ENCODE measurements at regions not wholly inside any gene's neighbourhood (a gene's known extent, or its start where the extent isn't known, plus 50 kb on each side); places are given as distances from the start of the nearest gene placed in this dataset.

DNA sequence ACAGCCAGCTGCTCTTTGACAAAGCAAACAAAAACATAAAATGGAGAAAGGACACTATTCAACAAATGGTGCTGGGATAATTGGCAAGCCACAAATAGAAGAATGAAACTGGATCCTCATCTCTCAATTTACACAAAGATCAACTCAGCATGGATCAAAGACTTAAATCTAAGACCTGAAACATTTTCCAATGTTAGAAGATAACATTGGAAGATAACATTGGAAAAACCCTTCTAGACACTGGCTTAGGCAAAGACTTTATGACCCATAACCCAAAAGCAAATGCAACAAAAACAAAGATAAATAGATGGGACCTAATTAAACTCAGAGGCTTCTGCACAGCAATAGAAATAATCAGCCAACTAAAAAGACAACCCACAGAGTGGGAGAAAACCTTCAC is 425.7 kb upstream of the SEMA3D start:
- Histone ChIP-seq H3K9me3 (peaks cover 0 to 4% (median 0%) of the 10 kb centered on the region in 8 donors), H3K4me1 (no peaks in the 10 kb centered on the region), H3K36me3 (no peaks in the 10 kb centered on the region), H3K27ac (no peak overlapping the region), H3K27me3 (replicated peaks in 1 of 7) (no peaks in the 10 kb centered on the region), H3K4me3 (no peak overlapping the region)
- TF ChIP-seq POLR2A (IDR thresholded peaks at IDR 0.05), result no peak
- no peak for TF ChIP-seq POLR2AphosphoS5 (IDR thresholded peaks at IDR 0.05)
- TF ChIP-seq, protein P1, sequence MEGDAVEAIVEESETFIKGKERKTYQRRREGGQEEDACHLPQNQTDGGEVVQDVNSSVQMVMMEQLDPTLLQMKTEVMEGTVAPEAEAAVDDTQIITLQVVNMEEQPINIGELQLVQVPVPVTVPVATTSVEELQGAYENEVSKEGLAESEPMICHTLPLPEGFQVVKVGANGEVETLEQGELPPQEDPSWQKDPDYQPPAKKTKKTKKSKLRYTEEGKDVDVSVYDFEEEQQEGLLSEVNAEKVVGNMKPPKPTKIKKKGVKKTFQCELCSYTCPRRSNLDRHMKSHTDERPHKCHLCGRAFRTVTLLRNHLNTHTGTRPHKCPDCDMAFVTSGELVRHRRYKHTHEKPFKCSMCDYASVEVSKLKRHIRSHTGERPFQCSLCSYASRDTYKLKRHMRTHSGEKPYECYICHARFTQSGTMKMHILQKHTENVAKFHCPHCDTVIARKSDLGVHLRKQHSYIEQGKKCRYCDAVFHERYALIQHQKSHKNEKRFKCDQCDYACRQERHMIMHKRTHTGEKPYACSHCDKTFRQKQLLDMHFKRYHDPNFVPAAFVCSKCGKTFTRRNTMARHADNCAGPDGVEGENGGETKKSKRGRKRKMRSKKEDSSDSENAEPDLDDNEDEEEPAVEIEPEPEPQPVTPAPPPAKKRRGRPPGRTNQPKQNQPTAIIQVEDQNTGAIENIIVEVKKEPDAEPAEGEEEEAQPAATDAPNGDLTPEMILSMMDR (IDR thresholded peaks at IDR 0.05 in 8 of 11, conservative IDR thresholded peaks at IDR 0.05 in 3 of 11), result no peak
- no peak for DNase-seq
- intact Hi-C loops (cut with DNase I; ENCODE audit: low total_unique reads), result no loop called here

GRCh38 chr7:85608804-85609203 is 421.9 kb upstream of the SEMA3D start:
- no peaks in the 10 kb centered on the region for H3K27me3 ChIP-seq (replicated peaks in 1 of 7)
- H3K4me1 ChIP-seq, result no peaks in the 10 kb centered on the region
- intact Hi-C loops (cut with DNase I; ENCODE audit: low total_unique reads), result no loop called here
- H3K4me3 ChIP-seq, result no peak overlapping the region
- no peak for TF ChIP-seq POLR2A (IDR thresholded peaks at IDR 0.05)
- TF ChIP-seq POLR2AphosphoS5 (IDR thresholded peaks at IDR 0.05), result no peak
- TF ChIP-seq, protein P1 (IDR thresholded peaks at IDR 0.05 in 8 of 11, conservative IDR thresholded peaks at IDR 0.05 in 3 of 11), result no peak
- no peaks in the 10 kb centered on the region for H3K36me3 ChIP-seq
- DNase-seq, result no peak
- no peaks in the 10 kb centered on the region for H3K9me3 ChIP-seq
- H3K27ac ChIP-seq, result no peak overlapping the region

DNA sequence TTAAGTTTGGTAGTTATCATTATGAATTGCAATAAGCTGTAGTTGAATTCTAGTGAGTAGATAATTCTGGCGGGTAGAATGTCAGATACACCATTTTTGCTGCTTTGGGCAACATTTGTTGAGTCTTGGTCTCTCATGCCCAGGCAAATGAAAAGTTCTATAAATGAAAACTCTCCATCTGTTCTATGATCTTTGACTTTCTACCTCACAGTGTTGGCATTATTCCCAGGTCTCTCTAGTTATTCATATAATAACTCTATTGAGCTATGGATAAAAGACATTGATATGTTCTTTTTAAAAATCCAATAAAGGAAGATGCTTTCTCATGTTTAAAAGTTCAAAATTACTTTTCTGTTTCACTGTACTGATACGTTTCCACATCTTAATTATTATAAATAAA is 415.3 kb upstream of the SEMA3D start:
- 70 to 90% (median 74%) methylated on average over 2 of the region's 2 CpGs for WGBS, 5 donors
- Histone ChIP-seq H3K36me3 (no peaks in the 10 kb centered on the region), H3K4me3 (no peak overlapping the region), H3K27me3 (replicated peaks in 1 of 7) (no peaks in the 10 kb centered on the region), H3K27ac (no peak overlapping the region), H3K4me1 (no peaks in the 10 kb centered on the region), H3K9me3 (no peaks in the 10 kb centered on the region)
- no peak for DNase-seq
- TF ChIP-seq POLR2A (IDR thresholded peaks at IDR 0.05) (no peak), POLR2AphosphoS5 (IDR thresholded peaks at IDR 0.05) (no peak)
- TF ChIP-seq, protein P1 (IDR thresholded peaks at IDR 0.05 in 8 of 11, conservative IDR thresholded peaks at IDR 0.05 in 3 of 11), result no peak
- intact Hi-C loops (cut with DNase I; ENCODE audit: low total_unique reads), result no loop called here

GRCh38 chr7:85600395-85600794 is 413.5 kb upstream of the SEMA3D start:
- Histone ChIP-seq H3K9me3 (no peaks in the 10 kb centered on the region), H3K27ac (no peak overlapping the region), H3K4me1 (no peaks in the 10 kb centered on the region), H3K36me3 (no peaks in the 10 kb centered on the region), H3K4me3 (no peak overlapping the region), H3K27me3 (replicated peaks in 1 of 7) (no peaks in the 10 kb centered on the region)
- intact Hi-C loops (cut with DNase I; ENCODE audit: low total_unique reads), result no loop called here
- WGBS, 5 donors, result 41 to 55% (median 49%) methylated on average over 3 of the region's 3 CpGs
- TF ChIP-seq, protein P1 (IDR thresholded peaks at IDR 0.05 in 8 of 11, conservative IDR thresholded peaks at IDR 0.05 in 3 of 11), result no peak
- TF ChIP-seq POLR2A (IDR thresholded peaks at IDR 0.05) (no peak), POLR2AphosphoS5 (IDR thresholded peaks at IDR 0.05) (no peak)
- DNase-seq, result no peak

Measured in spleen (tissue), 11 donors.